Ovary (tissue), 3 donors: ENCODE measurements at regions not wholly inside any gene's neighbourhood (a gene's known extent, or its start where the extent isn't known, plus 50 kb on each side); places are given as distances from the start of the nearest gene placed in this dataset.

ENCODE experiments used
- EP300 ChIP-seq: sonication (generic); formaldehyde crosslinking; IDR thresholded peaks from one replicate; pipeline ENCODE4 v1.6.1; 2017; ENCODE audit warnings: antibody characterized with exemption
- POLR2A ChIP-seq: fragments of 450-650 bp; IDR thresholded peaks from one replicate; pipeline ENCODE4 v1.6.1; 2017; ENCODE audit warnings: antibody characterized with exemption, mild to moderate bottlenecking, moderate library complexity
- TF ChIP-seq, protein P1 (sequence below), 3 donors: fragments of 450-650 bp in 2 of 3; fragments of 200-600 bp in 1 of 3; IDR thresholded peaks; one replicate each; pipeline versions ENCODE4 v1.5.1 to v1.8.0; 2016 to 2022; ENCODE audit warnings: antibody characterized with exemption in 3 of 3, mild to moderate bottlenecking in 1 of 3
- donor health status: DM: no; HTN: no; CAD: no.

DNA sequence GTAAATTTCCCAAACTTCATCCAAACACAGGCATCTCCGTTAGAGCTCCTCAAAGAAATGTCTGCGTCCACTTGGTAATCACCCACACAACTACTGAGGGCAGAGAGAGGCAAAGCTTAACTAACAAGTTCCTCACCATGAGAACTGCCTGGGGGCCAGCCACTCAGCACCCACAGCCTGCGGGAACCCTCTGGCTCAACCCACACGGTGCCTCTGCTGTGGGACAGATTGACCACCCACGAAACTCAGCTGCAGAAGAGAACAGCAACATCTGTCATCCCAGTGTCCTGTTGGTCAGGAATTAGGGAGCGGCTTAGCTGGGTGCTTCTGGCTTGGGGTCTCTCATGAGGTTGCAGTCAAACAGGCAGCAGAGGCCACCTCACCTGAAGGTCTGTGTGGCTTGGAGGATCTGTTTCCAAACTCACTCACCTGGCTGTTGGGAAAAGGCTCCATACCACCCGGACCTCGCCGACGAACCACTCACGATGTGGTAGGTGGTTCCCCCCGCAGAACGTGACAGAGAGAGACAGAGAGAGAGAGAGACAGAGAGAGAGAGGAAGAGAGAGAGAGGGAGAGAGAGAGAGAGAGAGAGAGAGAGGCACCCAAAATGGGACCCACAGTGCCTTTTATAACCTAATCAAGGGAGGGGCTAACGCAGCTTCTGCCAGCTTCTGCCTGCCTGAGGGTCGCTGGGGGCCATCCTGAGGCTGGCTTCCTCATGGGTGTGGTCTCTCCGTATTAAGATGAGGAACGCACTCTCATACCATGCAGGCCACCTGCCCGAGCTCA, 103.5 kb downstream of the OLFM1 start:
- TF ChIP-seq, protein P1, sequence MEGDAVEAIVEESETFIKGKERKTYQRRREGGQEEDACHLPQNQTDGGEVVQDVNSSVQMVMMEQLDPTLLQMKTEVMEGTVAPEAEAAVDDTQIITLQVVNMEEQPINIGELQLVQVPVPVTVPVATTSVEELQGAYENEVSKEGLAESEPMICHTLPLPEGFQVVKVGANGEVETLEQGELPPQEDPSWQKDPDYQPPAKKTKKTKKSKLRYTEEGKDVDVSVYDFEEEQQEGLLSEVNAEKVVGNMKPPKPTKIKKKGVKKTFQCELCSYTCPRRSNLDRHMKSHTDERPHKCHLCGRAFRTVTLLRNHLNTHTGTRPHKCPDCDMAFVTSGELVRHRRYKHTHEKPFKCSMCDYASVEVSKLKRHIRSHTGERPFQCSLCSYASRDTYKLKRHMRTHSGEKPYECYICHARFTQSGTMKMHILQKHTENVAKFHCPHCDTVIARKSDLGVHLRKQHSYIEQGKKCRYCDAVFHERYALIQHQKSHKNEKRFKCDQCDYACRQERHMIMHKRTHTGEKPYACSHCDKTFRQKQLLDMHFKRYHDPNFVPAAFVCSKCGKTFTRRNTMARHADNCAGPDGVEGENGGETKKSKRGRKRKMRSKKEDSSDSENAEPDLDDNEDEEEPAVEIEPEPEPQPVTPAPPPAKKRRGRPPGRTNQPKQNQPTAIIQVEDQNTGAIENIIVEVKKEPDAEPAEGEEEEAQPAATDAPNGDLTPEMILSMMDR (IDR thresholded peaks at IDR 0.05), result no peak
- TF ChIP-seq POLR2A (no peak), EP300 (no peak)
